Nucleus accumbens (tissue), 56 donors: ENCODE measurements at regions not wholly inside any gene's neighbourhood (a gene's known extent, or its start where the extent isn't known, plus 50 kb on each side); places are given as distances from the start of the nearest gene placed in this dataset.
"Not testable (repeated sequence)": the region's sequence is repeated elsewhere in the genome, so short reads cannot be mapped to it uniquely, and the experiment has no call there.

ENCODE experiments used
- DNase-seq, 56 donors: peaks; one replicate each; lab custom pipeline; 2025; lab: John Stamatoyannopoulos, UW

- DNase-seq = no peak
Observed at GRCh38 chr18:44548291-44549221, 132.1 kb upstream of the SETBP1 start.

DNA sequence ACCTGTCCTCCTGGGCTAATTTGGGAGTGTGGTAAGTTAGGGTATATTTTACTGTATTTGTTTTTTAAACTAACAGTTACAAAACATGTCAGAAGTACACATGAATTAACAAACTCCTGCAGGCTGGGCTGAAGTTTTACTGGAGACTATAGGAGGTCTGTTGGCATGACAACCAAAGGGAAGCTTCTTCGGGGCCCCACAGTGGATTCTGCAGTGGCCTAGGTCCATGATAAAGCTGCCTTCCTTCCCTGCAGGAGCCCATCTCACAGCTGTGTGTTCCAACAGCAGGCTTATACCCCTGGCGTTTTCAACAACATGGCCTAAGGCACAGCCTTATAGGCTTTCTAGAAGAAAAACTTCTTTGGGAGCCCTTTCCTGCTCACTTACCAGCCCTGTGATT lies 128.0 kb upstream of the SETBP1 start:
- DNase-seq = no peak

DNA sequence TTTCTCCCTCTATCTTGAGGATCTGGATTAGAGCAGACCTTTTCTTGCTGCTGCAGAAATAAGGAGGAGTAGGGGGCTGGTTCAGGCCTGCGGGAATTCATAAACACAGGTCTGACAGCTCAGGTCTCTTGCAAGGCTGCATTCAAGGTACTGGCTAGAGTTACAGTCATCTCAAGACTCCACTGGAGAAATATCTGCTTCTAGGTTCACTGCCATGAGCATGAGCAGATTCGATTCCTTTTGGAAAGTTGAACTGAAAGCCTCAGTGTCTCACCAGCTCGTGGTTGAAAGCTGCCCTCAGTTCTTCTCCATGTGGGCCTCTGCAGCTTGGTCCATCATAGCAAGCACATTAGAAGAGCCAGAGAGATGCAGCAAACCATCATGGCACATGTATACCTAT lies 124.4 kb upstream of the SETBP1 start:
- DNase-seq = no peak

GRCh38 chr18:44557616-44558151 lies 123.0 kb upstream of the SETBP1 start:
- no peak for DNase-seq

GRCh38 chr18:44558767-44559166 lies 121.9 kb upstream of the SETBP1 start:
- DNase-seq = no peak

GRCh38 chr18:44562986-44563385 lies 117.7 kb upstream of the SETBP1 start:
- DNase-seq = no peak

DNA sequence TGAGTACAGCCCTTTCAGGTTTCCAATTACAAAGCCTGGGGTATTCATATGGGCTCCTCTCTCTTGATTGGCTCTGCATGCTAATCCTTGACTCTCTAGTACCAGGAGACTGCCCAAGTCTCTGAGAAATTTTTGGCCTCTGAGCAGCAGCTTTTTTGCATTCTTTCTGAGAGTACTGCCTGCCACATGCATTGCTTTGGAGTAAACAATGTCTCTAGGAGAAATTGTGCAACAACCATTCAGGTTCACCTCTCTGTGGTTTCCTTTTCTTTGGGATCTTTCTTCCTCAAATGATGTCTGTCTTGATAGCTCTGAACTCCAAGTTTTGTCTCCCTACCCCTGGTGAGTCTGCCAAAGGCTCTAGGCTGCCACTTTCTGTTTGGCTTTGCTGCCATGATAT lies 115.8 kb upstream of the SETBP1 start:
- DNase-seq = no peak

DNA sequence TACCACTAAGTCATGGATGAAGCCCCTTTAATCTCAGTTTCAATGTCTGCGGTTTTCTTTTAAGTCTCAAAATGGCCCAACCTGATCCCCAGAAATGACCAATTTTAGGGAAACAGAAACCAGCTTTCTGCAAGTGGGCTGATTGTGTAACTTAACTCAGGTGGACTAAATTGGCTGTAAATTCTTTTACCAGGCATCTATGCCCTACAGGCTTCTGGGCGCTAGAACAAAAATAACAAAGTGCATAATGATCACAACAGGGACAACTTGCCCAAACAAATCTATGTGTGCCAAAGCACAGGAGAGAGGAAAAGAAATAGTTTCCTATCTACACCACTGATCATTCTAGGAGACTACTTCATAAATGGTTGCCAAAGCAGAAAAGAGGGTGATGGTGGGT lies 112.3 kb upstream of the SETBP1 start:
- no peak for DNase-seq

DNA sequence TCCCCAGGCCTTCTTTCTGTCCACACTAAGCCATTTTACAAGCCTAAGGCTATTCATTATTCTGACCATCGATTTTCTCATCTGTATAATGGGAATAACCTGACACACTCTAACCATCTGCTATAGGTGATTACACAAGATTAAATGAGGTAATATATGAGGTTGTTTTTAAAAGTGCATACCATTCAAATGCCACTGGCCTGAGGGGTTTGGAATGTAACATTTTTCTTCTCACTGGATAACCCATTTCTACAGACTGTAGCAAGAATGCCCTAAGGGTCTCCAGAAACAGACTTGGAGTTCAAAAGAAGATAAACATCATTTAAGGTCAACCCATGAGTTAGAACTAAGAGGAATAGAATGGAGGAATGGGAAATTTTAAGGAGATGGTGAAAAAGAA lies 111.7 kb upstream of the SETBP1 start:
- no peak for DNase-seq

GRCh38 chr18:44569391-44570055 lies 111.2 kb upstream of the SETBP1 start:
- DNase-seq = no peak

- no peak for DNase-seq
Observed at GRCh38 chr18:44579028-44579702, 101.5 kb upstream of the SETBP1 start.

DNA sequence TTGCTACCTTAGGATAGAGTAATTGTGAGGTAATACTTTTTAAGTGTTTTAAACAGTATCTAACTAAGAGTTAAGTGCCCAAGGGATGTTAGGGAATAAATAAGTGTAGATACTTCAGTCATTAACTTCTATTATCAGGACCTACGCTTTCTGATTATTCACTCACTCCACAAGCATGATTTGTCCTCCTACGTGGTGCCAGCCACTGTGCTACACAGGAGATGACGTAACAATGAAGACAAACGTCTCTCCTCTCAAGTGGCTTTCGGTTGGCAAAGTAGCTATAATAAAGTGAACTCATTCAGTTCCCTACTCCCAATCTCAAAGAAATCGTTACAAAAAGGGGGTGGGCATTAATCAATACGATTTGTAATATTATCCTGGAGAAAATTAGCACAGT lies 100.9 kb upstream of the SETBP1 start:
- no peak for DNase-seq

DNA sequence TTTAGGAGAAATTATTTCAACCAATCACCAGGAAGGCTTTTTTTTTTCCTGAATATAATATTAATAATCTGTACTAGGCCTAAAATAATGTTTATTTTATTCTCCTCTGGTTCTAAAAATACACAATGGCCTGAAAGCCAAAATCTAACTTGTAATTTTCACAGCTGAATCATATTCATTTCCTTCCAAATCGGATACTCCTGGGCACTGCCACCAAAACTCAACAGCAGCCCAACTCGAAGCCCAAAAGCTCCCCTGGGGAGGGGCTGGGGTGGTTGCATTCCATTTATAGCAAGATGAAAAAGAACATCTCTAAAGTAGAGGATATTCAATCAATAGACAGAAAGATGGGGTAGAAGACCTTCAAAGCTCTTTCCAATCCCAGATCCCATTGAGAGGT lies 100.5 kb upstream of the SETBP1 start:
- no peak for DNase-seq

- DNase-seq = not testable (repeated sequence)
Observed at GRCh38 chr18:44580782-44581181, 99.9 kb upstream of the SETBP1 start.

DNA sequence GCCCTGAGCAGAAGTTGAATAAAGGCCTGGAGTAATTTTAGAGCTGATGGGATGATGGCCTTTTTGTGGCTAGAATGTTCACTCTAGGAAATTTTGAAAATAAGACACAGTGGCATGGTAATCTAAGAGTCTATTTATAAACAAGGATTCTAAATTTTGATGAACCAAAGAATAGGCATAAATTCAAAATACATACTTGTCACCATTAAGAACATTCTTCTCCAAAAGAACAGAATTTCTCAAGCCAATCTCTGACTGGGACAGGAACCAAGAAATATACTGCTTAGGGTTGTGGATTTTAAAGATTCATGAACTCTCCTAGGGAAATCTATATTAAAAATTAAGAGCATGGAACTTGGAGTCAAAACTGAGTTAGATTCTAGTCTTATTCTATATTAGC lies 98.2 kb upstream of the SETBP1 start:
- DNase-seq = no peak

- no peak for DNase-seq
Observed at GRCh38 chr18:44584900-44585299, 95.8 kb upstream of the SETBP1 start.

DNA sequence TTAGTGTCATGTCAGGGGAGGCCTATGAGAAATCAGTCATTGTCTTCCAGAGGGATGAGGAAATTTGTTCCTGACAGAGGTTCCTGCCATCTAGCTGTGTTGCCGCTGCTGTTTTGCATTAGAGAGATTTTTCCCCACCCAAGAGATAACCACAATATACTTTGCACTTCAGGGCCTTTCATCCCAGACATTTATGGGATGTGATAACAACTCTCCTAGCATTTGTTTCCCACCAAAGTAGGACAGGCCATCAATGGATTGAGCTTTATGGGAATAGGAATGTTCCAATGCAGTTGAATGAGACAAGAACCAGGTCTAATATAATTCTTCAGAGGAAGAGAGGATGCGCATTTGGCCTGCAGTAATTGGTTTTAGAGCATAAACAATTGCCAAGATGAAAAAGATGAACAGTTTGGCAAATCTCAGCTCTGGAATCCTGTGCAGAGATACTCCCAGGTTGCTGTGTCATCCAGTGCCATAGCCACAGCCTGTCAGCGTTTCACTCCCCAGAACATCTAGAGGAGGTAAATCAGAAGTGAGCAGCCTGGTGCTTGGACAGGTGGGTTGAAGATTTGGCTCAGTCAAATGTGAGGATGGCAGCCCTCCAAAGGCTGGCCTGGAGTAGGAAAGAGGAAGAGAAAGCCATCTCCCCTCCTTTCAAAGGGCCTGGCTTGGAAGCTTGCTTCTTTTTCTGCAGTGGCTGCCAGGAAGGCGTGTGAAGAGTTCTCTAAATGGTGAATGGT lies 93.7 kb upstream of the SETBP1 start:
- peak in 25 of 56 donors; percentile 1 to 51 (median 8) for DNase-seq

DNA sequence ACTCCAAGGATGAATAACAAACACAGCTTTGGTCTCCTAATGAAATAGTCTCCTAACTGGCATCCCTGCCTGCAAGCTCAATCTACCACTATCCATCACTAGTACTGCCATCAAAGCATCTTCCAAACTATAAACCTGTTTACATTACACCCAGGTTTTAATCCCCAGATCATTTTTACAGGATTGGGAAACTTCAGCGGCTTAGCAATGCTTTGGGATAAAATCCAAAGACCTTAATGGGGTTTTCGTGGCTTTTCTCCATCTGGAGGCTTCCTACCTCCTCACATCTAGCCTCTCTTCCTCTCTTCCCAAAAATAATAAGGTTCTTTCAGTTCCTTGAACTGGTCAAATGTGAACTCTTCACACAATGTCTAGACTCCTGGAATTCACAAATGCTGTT lies 92.2 kb upstream of the SETBP1 start:
- no peak for DNase-seq

DNA sequence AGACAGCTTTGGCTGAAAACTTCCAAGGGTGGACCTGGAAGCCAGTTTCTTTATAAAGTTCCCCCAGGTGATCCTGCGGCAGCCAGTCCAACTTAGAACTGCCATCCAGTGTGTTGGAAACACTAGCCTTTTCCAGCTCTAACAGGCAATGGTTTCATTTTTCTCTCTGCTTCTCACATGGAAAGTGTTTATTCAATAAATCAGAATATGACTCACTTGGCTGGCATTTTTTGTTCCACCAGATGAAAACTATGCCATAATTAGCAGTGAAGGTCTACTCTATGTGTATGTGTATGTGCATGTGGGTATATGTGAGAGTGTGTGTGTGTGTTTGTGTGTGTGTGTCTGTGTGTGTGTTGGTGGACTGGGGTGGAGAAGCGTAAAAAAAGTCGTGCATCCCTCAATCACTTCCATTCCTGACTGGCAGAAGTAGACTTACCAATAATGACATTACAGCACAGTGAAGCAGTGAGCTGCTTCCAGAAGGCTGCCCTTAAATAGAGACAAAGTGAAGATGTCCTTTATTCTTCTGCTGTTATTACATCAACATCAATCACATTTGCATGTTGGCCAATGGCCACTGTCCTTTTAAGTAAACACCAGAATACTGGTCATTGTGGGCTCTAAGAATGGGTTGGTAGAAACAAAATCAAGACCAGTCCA lies 90.9 kb upstream of the SETBP1 start:
- no peak for DNase-seq
